HG02623 (cell line): ENCODE measurements at regions not wholly inside any gene's neighbourhood (a gene's known extent, or its start where the extent isn't known, plus 50 kb on each side); places are given as distances from the start of the nearest gene placed in this dataset.

Experiments used
- ATAC-seq: cut with Tn5 transposase; IDR thresholded peaks from one replicate; pipeline ENCODE4 v1.9.1; 2021; ENCODE audit warnings: moderate library complexity; ENCODE audit not compliant: unreplicated experiment

DNA sequence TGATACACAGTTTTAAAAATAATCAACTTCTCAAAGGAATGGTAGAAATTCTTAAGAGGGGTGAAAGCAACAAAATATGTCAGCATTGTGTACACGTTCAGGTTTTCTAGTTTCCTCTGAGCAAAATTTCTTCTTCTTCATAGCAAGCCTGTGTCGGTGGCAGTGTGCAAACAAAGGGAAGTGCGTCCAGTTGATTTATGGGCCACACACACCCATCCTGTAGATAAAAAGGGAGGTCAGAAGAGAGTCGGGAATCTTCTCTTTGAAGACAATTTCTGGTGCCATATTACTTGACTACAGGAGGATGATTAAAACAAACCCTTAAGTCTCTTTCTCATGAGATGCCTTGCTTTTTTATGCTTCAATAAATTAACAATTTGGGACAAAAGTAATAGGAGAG is 484.1 kb upstream of the SALL1 start:
- ATAC-seq, result no peak

DNA sequence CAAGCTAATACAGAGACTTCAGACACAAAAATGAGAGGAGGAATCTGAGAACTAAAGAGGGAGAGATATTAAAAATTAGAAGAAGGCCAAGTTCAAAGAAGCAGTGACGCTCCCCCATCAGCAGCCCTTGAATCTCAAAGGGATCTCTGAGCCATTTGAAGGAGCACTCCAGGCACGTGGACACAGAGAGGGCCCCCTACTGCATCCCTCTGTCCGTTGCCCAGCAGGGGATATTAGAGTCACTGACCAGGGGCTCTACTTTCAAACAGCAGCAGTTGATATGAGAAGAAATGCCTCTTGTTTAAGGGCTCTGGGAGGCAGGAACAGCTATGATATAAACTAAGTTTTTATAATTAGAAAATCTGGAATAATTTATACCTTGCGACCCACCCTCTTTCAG is 479.0 kb upstream of the SALL1 start:
- no peak for ATAC-seq

DNA sequence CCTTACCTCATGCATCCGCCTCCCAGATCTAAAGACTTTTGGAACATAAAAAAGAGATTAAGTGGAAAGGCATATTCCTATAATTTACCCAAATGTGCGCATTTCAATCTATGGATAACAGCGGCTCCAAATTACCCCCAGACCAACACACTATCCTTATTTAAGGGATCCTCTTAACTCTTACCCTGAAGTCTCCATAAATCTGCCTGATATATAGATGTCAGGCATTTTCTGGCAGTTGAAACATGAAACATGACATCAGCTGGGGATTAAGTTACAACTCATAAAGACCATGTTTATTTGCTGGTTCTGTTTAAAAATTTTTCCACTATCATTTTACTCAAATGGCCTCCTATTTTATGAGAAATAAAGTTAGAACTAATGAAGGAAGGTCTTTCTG is 478.5 kb upstream of the SALL1 start:
- no peak for ATAC-seq

DNA sequence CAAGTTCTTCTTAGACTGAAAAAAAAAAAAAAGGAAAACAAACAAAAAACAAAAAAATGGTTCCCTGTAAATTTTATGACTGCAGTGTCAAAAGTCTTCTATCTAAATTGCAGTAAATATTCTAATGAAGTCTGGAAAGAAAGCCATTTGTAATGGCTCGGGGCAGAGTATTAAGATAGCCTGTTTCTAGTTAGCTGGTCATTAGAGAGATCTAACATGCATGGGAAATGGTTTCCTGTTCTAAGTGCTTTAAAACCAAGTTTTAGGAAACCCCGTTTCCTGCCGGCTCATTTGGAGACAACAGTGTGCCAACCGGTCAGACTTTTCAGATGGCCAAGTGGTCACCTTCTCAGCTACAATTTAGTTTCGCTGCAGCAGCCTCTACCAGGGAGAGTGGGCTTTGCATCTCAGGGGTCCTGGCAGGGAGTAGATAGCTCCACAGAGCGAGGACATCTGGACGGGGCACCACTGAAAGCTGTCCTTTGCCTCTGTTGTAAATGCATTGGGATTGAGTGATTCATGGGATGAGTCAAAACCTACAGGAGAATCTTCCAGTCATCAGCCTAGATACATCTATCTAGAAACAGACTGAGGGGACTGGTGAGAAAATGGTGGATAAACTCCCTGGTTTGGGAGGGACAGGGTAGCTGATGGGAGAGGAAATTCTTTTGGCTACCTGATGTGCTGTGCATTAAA is 473.2 kb upstream of the SALL1 start:
- no peak for ATAC-seq

DNA sequence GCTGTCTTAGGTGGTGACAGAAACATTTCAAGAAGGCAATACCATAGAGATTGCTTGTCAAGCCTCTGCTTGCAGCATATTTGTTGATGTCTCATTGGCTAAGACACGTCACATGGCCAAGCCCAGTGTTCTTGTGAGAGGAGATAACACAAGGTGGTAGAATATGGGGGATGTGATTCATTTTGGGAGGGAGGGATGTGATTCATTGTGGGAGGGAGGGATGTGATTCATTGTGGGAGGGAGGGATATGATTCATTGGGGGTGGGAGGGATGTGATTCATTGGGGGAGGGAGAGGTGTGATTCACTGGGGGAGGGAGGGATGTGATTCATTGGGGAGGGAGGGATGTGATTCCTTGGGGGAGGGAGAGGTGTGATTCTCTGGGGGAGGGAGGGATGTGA is 470.5 kb upstream of the SALL1 start:
- ATAC-seq, result no peak

DNA sequence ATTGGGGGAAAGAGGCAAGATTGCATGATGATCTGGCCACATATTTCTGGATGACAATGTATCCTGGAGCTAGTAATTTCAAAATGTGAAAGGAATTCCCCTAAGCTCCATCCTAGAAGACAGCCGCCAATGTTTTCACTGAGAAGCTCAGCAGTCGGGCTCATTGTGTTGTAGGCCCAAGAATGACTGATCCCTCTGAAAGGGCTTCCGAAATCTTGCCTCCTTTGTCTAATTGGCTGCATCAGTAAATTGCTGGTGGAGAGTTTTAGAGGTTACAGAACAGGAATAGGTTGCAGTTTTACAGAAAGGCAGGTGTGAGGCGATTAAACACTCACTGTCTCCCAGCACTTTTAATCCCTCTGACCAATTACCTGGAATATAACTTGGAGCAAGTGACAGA is 464.1 kb upstream of the SALL1 start:
- no peak for ATAC-seq

DNA sequence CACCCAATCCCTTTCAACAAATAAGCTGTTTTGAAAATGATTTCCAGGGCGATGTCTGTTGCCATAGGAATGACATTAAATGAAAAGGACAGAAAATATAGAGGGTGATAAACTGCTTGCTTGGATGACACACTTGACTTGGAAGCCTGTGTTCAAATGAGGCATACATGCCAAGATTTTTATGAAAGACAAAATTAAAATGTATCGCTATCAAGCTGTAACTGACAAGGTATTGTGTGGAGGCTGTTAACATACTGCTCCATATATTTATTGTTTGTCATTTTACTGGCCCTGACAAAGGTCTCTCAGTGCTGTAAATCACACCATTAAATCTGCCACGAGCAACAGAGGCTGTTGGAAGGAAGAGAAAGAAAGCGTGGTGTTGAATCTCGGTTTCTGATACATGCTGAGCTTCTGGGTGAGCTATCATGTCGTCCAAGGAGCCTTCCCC is 456.2 kb upstream of the SALL1 start:
- no peak for ATAC-seq

DNA sequence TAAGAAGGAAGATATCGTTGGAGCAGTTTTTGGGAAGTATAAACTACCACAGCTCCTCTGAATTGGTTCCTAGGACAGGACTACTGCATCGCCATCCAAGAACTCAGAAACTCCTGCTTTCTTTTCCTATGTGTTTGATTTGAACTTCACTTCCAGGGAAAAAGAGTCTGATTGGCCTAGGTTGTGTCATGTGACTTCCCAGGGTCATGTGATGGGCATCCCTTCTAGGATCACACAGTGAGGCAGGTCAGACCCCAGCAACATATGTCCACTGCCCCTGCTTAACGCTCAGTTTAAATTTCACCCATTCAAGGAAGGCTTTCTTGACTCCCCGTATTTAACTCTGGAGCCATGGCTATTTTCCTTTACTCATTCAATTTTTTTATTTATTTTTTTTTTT is 445.2 kb upstream of the SALL1 start:
- no peak for ATAC-seq

DNA sequence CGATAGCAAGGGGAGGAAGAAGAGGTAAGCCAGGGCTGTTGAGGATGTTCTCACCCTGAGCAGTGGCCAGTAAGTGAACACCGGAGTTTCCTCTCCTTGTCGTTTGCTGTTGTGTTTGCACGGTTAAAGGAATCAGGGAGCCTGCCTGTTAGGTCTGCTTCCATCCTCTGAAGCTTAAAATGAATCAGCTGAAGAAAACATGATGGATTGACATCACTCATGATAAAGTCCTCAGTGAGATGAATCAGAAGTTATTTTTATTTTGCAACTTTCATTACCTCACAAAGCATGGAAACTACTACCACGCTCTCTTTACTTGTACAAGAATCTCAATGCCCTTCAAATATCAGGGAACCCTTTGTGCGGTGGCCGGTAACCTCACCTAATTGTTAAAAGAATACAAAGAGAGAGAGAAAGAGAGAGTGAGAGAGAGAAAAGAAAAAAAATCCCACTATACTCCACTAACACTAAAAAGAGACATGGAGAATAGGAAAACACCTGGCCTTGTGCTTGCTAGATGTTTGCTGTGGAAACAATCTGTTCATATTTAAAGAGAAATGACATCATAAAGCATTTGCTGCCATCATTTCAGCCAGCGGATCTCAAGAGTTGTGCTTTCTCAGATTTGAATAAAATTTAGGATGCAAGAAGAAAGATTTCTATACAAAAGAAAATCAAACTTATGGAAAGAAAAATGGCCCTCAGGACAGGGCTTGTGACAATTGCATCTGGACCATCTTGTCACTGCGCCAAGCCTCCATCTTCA is 441.6 kb upstream of the SALL1 start:
- ATAC-seq, result no peak

DNA sequence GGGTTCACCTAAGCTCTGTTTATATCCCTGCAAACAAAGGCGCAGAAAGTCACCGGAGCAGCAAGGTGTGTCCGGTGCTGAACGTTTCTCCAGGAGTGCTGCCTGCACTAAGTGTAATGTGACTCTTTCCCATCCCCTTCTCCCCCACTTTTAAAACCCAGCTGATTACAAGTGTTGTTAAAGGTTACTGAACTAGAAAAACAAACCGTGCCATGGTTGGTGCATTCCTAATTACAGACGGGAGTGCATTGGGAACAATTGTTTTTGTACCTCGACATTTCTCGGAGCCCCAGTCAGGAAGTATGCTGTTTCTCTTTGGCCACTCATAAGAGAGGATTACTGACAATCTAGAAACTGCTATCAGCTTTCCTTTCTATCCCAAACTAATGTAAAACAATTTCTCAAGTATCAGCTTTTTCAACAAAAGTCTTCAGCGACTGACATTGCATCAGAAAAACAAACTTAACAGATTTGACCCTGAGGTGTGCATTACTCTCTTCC is 441.0 kb upstream of the SALL1 start:
- no peak for ATAC-seq

DNA sequence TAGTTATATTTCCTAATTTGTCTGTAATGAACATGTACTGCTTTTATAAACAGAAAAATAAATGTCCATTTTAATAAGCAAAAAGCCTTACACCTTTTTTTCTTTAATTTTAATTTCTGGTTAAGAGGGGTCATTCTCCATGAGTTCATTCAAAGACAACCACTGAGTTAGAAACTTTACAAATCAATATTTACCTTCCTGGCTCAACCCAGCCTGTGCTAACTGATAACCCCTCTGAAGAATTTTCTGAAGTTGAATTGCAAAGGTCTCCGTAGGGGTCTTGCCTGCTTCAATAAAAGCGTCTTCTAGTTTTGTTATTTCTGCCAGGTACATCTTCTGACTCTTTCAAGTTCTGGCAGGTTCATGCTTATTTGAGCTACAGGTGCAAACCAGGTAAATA is 440.4 kb upstream of the SALL1 start:
- no peak for ATAC-seq

DNA sequence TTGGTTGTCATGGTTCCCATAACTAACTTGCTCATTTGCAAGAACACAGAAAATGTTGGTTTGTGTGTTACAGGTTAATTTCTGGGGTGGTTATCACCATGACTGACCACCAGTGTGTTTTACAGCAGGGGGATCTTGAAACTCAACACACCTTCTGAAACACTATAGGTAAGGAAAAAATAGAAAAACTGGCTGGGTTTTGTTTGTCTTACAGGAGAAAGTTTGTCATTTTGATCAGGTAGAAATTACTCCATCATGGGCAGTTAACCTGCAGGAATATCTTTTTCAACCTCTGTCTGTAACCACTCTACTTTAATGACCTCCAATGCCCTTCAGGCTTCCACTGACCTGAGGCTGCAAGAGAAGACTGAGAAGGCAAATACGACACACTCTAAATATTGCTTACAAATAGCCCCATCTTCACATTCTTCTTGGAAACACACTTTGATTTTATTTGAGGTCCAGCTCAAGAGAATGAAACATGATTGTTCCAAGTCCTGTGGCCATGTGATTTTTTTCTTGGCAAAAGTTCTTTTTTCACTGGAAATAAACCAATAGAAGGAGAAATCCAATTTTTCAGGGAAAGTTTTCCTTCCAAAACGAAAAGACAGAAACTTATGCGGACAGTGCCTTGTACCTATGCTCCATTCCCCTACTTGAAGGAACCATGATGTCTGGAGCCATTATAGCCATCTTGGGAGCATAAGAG is 428.7 kb upstream of the SALL1 start:
- ATAC-seq, result no peak

DNA sequence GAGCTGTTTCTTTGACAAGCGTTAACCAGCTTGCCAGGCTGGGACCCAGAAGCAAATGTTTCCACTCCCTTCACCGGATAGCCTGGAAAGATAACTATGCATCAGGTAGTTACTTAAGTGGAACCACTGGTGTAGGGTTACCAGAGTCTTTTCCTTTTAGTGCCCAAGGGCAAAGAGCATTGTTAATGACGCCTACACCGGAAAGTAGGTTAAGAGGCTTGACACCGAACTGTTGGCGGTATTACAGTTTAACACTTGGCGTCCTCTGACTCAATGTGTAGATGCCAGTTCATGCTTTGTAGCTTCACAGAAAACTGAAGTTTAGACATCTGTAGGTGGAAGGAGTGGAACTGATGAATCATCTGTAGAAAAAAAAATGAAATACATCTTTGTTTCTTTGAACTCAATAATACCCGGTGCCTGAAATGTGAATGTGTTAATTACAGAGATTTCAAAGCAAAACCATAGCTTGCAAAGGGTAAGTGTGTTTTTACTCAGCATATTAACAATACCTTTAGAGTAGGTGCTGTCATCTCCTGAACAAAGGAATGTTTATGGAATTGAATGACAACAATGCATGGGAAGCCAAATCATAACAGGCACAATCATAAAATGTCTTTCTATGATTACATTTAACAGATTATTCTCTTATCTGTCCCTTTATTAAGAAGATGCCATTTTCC is 426.7 kb upstream of the SALL1 start:
- ATAC-seq, result no peak

DNA sequence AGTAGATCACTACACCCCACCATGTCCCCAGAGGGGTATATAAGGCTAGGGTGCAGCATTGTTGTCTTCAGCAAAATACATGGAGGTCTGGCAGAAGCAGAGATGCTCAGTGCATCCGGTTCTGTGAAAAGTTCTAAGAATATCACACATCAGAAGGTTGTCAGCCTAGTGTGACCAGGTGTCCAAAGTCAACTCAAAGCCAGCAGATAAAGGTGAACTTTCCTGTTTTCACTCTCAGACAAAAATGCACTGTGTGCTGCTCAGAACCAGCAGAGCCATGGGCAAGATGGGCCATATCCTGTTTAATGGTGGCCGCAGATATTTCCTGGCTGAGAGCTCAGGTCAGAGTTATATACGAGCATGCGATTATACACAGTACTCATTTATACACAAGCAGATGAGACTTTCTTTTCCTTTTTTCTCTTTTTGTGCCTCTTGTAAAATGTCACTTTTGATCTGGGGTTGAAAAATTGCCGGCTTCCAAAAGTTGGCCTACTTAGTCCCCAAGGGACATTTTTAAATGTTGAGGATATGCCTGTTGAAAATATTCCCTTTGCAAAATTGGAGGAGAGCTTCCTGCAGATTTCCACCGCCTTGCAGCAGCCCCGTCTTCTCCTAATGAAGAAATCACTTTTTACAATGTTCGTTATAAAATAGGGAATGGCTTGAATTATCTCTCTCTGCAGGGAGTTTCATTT is 425.6 kb upstream of the SALL1 start:
- ATAC-seq, result no peak

DNA sequence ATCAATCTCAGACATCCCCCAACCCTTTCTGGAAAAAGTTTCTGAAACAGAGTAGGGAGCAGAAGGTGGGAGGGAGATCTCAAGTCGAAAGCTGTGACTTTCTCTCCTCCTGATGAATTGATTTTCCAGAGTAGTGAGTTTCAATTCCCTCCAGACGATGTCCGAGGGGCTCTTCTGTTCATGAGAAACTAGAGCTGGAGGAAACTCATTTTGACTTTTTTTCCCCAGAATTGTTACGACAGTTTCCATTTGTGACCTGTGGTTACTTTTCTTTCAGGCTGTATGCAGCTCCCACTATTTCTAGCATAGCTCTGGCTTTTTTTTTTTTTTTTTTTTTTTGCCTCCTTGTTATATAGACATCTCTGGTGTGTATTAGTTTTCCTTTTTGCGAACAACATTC is 422.1 kb upstream of the SALL1 start:
- ATAC-seq, result no peak

DNA sequence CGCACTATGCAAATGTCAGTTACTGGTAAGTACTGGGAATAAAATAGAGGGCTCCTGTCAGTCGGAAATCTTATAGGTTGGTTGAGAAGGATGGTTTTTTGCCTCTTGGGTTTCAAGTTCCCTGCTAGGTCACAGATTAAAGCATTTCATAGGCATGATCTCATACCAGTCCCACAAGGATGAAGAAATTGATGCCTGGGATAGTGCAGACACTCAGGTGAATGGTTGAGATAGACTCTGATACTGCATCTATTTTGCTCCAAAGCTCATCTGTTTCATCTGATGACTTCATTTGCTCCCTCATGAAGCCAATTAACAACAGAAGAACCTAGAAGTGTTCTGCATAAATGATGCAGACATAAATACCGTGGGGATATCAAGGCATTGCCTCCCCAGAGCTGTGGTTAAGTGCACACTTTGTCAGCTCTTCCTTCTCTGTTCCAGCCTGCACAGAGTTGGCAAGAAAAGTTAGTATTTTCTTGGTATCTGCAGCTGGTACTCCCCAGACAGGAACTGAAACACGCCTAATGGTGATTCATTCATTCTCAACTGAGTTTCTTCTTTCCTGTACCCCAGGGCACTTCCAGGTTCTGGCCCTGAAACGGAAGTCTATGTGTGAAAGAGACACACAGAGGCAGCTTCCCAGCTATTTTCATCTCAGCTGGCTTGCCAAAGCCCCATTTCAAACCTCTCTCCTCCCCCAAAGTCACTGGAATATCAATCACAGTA is 418.3 kb upstream of the SALL1 start:
- peak; percentile 60 for ATAC-seq

DNA sequence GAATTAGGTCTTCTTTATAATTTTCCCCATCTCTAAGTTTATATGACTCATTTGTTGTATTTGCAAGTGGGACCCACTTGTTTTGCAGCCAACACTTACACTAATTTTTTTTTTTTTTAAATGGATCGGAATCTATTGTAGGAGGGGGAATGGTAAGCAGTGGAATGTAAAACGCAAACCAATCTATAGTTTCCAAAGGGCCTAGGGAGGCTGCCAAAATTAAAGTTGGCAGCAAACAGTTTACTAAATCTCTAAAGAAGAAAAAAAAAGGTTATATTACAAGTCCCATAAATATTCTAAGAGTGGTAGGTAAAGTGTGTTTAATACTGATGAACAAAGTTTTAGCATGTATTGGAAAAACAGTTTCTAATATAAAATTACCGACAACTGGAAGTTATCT is 416.8 kb upstream of the SALL1 start:
- ATAC-seq, result no peak

DNA sequence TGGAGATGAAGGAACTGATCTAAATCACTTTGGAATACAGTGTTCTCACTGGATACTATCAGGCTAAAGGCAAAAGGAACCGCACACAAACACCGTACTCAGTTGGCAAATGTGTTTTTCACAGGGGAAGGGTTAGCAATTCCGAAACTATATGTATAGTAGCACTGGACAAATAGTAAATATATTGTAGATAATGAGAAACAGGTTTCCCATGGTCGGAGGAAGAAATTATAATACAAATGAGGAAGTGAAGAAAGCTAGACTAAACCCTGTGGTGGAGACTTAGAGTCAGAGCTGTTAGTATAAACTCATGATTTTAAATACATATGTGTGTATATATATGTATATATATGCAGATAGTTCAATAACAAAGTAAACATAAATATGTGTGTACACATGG is 414.1 kb upstream of the SALL1 start:
- no peak for ATAC-seq

DNA sequence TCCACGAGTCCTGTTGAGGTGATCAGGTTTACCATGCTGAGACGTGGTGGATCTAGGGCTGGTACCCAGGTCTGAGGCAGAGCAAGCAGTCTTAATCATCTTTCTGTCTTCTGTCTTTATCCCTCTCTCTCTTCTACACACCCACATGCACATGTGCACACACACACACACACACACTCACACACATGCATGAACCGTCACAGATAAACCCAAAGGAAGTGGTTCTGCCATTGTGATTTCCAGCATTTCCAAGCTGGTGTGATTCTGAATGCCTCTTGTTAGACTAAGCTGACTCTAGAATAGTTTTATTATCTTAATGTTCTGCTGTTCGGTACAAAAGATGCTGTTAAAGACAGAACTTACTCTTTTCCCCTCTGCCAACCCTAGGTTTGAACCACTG is 411.8 kb upstream of the SALL1 start:
- ATAC-seq, result no peak

DNA sequence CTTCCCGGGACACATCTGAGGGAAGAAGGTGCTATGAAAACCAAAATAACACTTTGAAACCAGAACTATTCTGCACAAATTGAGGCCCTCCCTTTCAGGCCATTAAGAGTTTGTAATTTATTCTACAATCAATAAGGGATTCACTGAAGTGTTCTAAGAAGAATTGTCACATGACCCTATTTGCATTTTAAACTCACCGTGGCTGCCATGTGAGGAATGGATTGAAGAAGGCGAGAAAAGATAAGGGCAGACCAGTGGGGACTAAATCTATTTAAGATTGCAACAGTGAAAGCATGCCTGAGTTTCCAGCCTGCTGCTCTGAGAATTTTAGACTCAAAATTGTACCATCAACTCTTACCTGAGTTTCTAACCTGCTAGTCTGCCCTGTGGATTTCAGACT is 408.8 kb upstream of the SALL1 start:
- ATAC-seq, result no peak
